Rectal smooth muscle tissue (tissue), 1 donor: ENCODE measurements at regions not wholly inside any gene's neighbourhood (a gene's known extent, or its start where the extent isn't known, plus 50 kb on each side); places are given as distances from the start of the nearest gene placed in this dataset.

Experiments
- H3K27ac ChIP-seq: one replicate; pipeline ENCODE4 v1.7.0; 2013; ENCODE audit warnings: low read depth, low read length, inconsistent platforms
- H3K27me3 ChIP-seq: one replicate; pipeline ENCODE4 v1.7.0; 2013; ENCODE audit warnings: low read length; ENCODE audit not compliant: control insufficient read depth, insufficient read depth
- H3K36me3 ChIP-seq: one replicate; pipeline ENCODE4 v1.7.0; 2013; ENCODE audit warnings: low read length; ENCODE audit not compliant: control insufficient read depth, insufficient read depth
- H3K4me1 ChIP-seq: one replicate; pipeline ENCODE4 v1.7.0; 2013; ENCODE audit warnings: low read length; ENCODE audit not compliant: control insufficient read depth, insufficient read depth
- H3K4me3 ChIP-seq: one replicate; pipeline ENCODE4 v1.7.0; 2013; ENCODE audit warnings: low read length
- H3K9ac ChIP-seq: one replicate; pipeline ENCODE4 v1.7.0; 2013; ENCODE audit warnings: low read length

- H3K9ac ChIP-seq = no peak overlapping the region
- H3K27me3 ChIP-seq = peaks cover 4% of the 10 kb centered on the region
- no peak overlapping the region for H3K27ac ChIP-seq
- no peaks in the 10 kb centered on the region for H3K36me3 ChIP-seq
- H3K4me3 ChIP-seq = no peak overlapping the region
- no peaks in the 10 kb centered on the region for H3K4me1 ChIP-seq
These were observed 241.7 kb downstream of the GATA3 start for GRCh38 chr10:8296090-8296733.

GRCh38 chr10:8296734-8297101 is 242.2 kb downstream of the GATA3 start:
- H3K27me3 ChIP-seq = peaks cover 4% of the 10 kb centered on the region
- no peak overlapping the region for H3K27ac ChIP-seq
- H3K36me3 ChIP-seq = no peaks in the 10 kb centered on the region
- H3K9ac ChIP-seq = no peak overlapping the region
- H3K4me3 ChIP-seq = no peak overlapping the region
- H3K4me1 ChIP-seq = no peaks in the 10 kb centered on the region

GRCh38 chr10:8297107-8297506 is 242.6 kb downstream of the GATA3 start:
- peaks cover 4% of the 10 kb centered on the region for H3K27me3 ChIP-seq

GRCh38 chr10:8297959-8298358 is 243.5 kb downstream of the GATA3 start:
- Histone ChIP-seq H3K27ac (no peak overlapping the region), H3K4me3 (no peak overlapping the region), H3K4me1 (no peaks in the 10 kb centered on the region), H3K27me3 (peaks cover 4% of the 10 kb centered on the region), H3K9ac (no peak overlapping the region), H3K36me3 (no peaks in the 10 kb centered on the region)

More at GRCh38 chr10:8297107-8297506, 242.6 kb downstream of the GATA3 start:
- Histone ChIP-seq H3K4me3 (no peak overlapping the region), H3K36me3 (no peaks in the 10 kb centered on the region), H3K9ac (no peak overlapping the region), H3K27ac (no peak overlapping the region), H3K4me1 (no peaks in the 10 kb centered on the region)

- Histone ChIP-seq H3K27me3 (peaks cover 4% of the 10 kb centered on the region), H3K4me3 (no peak overlapping the region), H3K36me3 (no peaks in the 10 kb centered on the region), H3K4me1 (no peaks in the 10 kb centered on the region), H3K9ac (no peak overlapping the region), H3K27ac (no peak overlapping the region)
These were observed 244.5 kb downstream of the GATA3 start for GRCh38 chr10:8298896-8299570.

GRCh38 chr10:8300925-8301324 is 246.4 kb downstream of the GATA3 start:
- Histone ChIP-seq H3K27ac (no peak overlapping the region), H3K4me1 (no peaks in the 10 kb centered on the region), H3K9ac (no peak overlapping the region), H3K36me3 (no peaks in the 10 kb centered on the region), H3K27me3 (no peaks in the 10 kb centered on the region), H3K4me3 (no peak overlapping the region)

GRCh38 chr10:8301333-8301732 is 246.8 kb downstream of the GATA3 start:
- Histone ChIP-seq H3K27ac (no peak overlapping the region), H3K4me3 (no peak overlapping the region), H3K4me1 (no peaks in the 10 kb centered on the region), H3K27me3 (no peaks in the 10 kb centered on the region), H3K36me3 (no peaks in the 10 kb centered on the region), H3K9ac (no peak overlapping the region)

GRCh38 chr10:8301831-8302230 is 247.3 kb downstream of the GATA3 start:
- Histone ChIP-seq H3K4me3 (no peak overlapping the region), H3K27me3 (no peaks in the 10 kb centered on the region)

GRCh38 chr10:8302565-8302964 is 248.1 kb downstream of the GATA3 start:
- Histone ChIP-seq H3K36me3 (no peaks in the 10 kb centered on the region), H3K27ac (no peak overlapping the region), H3K4me3 (no peak overlapping the region), H3K4me1 (no peaks in the 10 kb centered on the region), H3K27me3 (no peaks in the 10 kb centered on the region), H3K9ac (no peak overlapping the region)

More at GRCh38 chr10:8301831-8302230, 247.3 kb downstream of the GATA3 start:
- Histone ChIP-seq H3K9ac (no peak overlapping the region), H3K27ac (no peak overlapping the region), H3K4me1 (no peaks in the 10 kb centered on the region), H3K36me3 (no peaks in the 10 kb centered on the region)

GRCh38 chr10:8304861-8305260 is 250.4 kb downstream of the GATA3 start:
- H3K36me3 ChIP-seq = no peaks in the 10 kb centered on the region
- H3K27me3 ChIP-seq = no peaks in the 10 kb centered on the region

GRCh38 chr10:8305876-8306652 is 251.6 kb downstream of the GATA3 start:
- Histone ChIP-seq H3K4me1 (no peaks in the 10 kb centered on the region), H3K4me3 (no peak overlapping the region), H3K36me3 (no peaks in the 10 kb centered on the region), H3K27ac (no peak overlapping the region), H3K9ac (no peak overlapping the region), H3K27me3 (no peaks in the 10 kb centered on the region)

More at GRCh38 chr10:8304861-8305260, 250.4 kb downstream of the GATA3 start:
- Histone ChIP-seq H3K27ac (no peak overlapping the region), H3K4me1 (no peaks in the 10 kb centered on the region), H3K4me3 (no peak overlapping the region), H3K9ac (no peak overlapping the region)

- Histone ChIP-seq H3K4me1 (no peaks in the 10 kb centered on the region), H3K27ac (no peak overlapping the region), H3K4me3 (no peak overlapping the region), H3K9ac (no peak overlapping the region), H3K27me3 (no peaks in the 10 kb centered on the region), H3K36me3 (no peaks in the 10 kb centered on the region)
These were observed 252.3 kb downstream of the GATA3 start for GRCh38 chr10:8306685-8307364.
